A673 (cell line): ENCODE measurements at regions not wholly inside any gene's neighbourhood (a gene's known extent, or its start where the extent isn't known, plus 50 kb on each side); places are given as distances from the start of the nearest gene placed in this dataset.

Experiments used
- BruUV-seq: library from RNA; stranded (reverse); fragments of 400-500 nt; replicated peaks from 2 replicates; lab custom pipeline; 2021; lab: Mats Ljungman, UMichigan
- CTCF ChIA-PET: fragments of 300-600 bp; sonication (Branson Sonifier 250); formaldehyde crosslinking; loops from one replicate; lab custom pipeline; 2022; ENCODE audit warnings: antibody characterized with exemption; lab: Charles Lee
- POLR2A ChIA-PET: fragments of 300-600 bp; sonication (Branson Sonifier 250); formaldehyde crosslinking; loops from one replicate; lab custom pipeline; 2022; ENCODE audit warnings: antibody characterized with exemption; ENCODE audit not compliant: low non-redundant PET; lab: Charles Lee
- DNase-seq: peaks from one replicate; pipeline ENCODE4 v3.0.0-alpha.2; 2015; ENCODE audit warnings: low spot score
- H3K27ac ChIP-seq: fragments of 200-600 bp; sonication (generic); 2 replicates; pipeline ENCODE4 v1.5.1; 2016; ENCODE audit warnings: mixed run types, low read depth, mild to moderate bottlenecking, mixed read lengths, antibody characterized with exemption, low read length; ENCODE audit not compliant: poor library complexity, severe bottlenecking
- H3K27me3 ChIP-seq: fragments of 200-600 bp; sonication (generic); replicated peaks from 2 replicates; pipeline ENCODE4 v1.6.1; 2017; ENCODE audit warnings: mixed run types, low read depth, mild to moderate bottlenecking, mixed read lengths, antibody characterized with exemption, low read length; ENCODE audit not compliant: insufficient read depth, poor library complexity
- H3K36me3 ChIP-seq: fragments of 200-600 bp; sonication (generic); 2 replicates; pipeline ENCODE4 v1.6.1; 2016; ENCODE audit warnings: mixed run types, mild to moderate bottlenecking, mixed read lengths, antibody characterized with exemption, low read length; ENCODE audit not compliant: insufficient read depth, poor library complexity, severe bottlenecking
- H3K4me1 ChIP-seq: fragments of 200-600 bp; sonication (generic); 2 replicates; pipeline ENCODE4 v1.6.1; 2017; ENCODE audit warnings: mixed run types, mild to moderate bottlenecking, mixed read lengths, antibody characterized with exemption, low read length; ENCODE audit not compliant: insufficient read depth, poor library complexity, severe bottlenecking
- H3K4me3 ChIP-seq: fragments of 200-600 bp; sonication (generic); 2 replicates; pipeline ENCODE4 v1.5.1; 2016; ENCODE audit warnings: low read depth, mixed run types, mild to moderate bottlenecking, mixed read lengths, low read length; ENCODE audit not compliant: poor library complexity, severe bottlenecking
- H3K9me3 ChIP-seq: fragments of 200-600 bp; sonication (generic); 2 replicates; pipeline ENCODE4 v1.6.1; 2016; ENCODE audit warnings: mixed run types, low read depth, mild to moderate bottlenecking, mixed read lengths, antibody characterized with exemption, low read length; ENCODE audit not compliant: poor library complexity, severe bottlenecking
- EZH2 ChIP-seq: fragments of 200-600 bp; sonication (generic); IDR thresholded peaks from 2 replicates; pipeline ENCODE4 v1.6.1; 2017; ENCODE audit warnings: borderline replicate concordance, low read depth, mild to moderate bottlenecking, mixed read lengths, antibody characterized with exemption, low read length; ENCODE audit not compliant: poor library complexity, severe bottlenecking
- intact Hi-C: fragments of 100-400 bp; cut with micrococcal nuclease; formaldehyde crosslinking; loops from one replicate; pipeline ENCODE4 v1.10.0; 2022; ENCODE audit not compliant: unreplicated experiment
- TF ChIP-seq, protein P1 (sequence below): fragments of 300-800, 200-600 bp; sonication (generic); conservative IDR thresholded peaks from 2 replicates; pipeline ENCODE4 v1.5.1; 2017; ENCODE audit warnings: low read depth, mild to moderate bottlenecking, antibody characterized with exemption, low read length, moderate library complexity, mixed read lengths

DNA sequence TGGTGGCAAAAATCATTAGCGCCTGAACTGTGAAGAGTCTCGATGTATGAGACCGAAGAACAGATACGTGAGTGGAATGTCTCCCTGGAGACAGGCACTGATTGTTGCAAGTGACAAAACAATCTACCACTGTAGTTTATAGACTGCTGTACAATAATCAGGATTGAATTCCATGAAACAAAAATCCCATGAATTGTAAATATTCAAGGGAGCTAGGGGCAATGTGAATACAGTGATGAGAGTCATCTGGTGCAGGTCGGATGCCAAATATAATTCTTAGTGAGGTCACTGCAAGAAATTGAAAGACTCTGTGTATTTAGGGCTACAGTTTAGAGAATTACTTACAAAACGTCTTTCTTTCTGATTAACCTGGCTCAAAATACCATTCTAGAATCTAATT lies 594.4 kb upstream of the VSTM2A start:
- intact Hi-C loops, result no loop called here
- peaks cover 30% of the 10 kb centered on the region for H3K9me3 ChIP-seq
- no peak overlapping the region for H3K27ac ChIP-seq
- no peak overlapping the region for H3K4me3 ChIP-seq
- no peaks in the 10 kb centered on the region for H3K27me3 ChIP-seq
- DNase-seq, result no peak
- H3K4me1 ChIP-seq, result no peaks in the 10 kb centered on the region
- no TSS peak for BruUV-seq
- TF ChIP-seq EZH2, result no peak
- TF ChIP-seq, protein P1, sequence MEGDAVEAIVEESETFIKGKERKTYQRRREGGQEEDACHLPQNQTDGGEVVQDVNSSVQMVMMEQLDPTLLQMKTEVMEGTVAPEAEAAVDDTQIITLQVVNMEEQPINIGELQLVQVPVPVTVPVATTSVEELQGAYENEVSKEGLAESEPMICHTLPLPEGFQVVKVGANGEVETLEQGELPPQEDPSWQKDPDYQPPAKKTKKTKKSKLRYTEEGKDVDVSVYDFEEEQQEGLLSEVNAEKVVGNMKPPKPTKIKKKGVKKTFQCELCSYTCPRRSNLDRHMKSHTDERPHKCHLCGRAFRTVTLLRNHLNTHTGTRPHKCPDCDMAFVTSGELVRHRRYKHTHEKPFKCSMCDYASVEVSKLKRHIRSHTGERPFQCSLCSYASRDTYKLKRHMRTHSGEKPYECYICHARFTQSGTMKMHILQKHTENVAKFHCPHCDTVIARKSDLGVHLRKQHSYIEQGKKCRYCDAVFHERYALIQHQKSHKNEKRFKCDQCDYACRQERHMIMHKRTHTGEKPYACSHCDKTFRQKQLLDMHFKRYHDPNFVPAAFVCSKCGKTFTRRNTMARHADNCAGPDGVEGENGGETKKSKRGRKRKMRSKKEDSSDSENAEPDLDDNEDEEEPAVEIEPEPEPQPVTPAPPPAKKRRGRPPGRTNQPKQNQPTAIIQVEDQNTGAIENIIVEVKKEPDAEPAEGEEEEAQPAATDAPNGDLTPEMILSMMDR, result no peak
- POLR2A ChIA-PET, result no interaction called here
- CTCF ChIA-PET, result no interaction called here
- H3K36me3 ChIP-seq, result no peaks in the 10 kb centered on the region

DNA sequence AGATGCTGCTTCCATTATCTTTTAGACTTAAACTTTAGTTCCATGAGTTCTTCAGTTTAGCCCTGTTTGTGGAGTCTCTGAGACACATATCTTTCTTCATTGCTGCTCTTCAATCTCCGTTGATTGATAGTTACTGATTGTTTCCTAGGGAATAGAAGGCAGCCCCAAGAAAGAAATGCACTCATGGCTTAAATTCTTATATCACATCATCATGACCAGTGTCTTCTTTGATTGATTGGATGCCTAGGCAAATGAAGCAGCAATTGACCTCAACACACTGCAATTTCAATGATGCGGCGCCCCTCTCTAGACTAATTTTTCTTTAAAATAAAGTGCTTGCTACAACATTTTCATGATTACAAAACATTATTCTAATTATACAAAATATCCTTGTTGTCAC lies 576.5 kb upstream of the VSTM2A start:
- TF ChIP-seq EZH2, result no peak
- TF ChIP-seq, protein P1, result no peak
- no peaks in the 10 kb centered on the region for H3K27me3 ChIP-seq
- ChIA-PET CTCF (no interaction called here), POLR2A (no interaction called here)
- H3K9me3 ChIP-seq, result peaks cover 37% of the 10 kb centered on the region
- intact Hi-C loops, result no loop called here
- BruUV-seq, result no TSS peak
- DNase-seq, result no peak
- H3K36me3 ChIP-seq, result no peaks in the 10 kb centered on the region
- H3K27ac ChIP-seq, result no peak overlapping the region
- H3K4me1 ChIP-seq, result no peaks in the 10 kb centered on the region
- H3K4me3 ChIP-seq, result no peak overlapping the region

DNA sequence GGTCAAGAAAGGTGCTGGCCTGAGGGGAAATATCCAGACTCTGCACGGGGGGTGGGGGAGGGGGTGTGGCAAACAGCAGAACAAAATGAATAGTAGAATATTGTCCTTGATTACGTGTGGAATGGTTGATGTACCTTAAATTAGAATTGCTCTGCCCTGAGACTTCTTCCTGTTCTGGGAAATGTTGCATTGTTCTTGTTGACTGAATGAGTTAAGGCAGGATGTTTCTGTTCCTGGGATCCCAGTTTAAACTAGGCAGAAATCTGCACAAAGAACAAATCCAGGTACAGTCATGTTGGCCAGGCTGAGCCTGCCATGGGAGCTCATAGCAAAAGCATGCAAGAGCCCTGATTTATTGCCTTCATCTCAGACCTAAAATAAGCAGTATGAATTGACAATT lies 558.7 kb upstream of the VSTM2A start:
- no peaks in the 10 kb centered on the region for H3K36me3 ChIP-seq
- H3K4me1 ChIP-seq, result no peaks in the 10 kb centered on the region
- H3K9me3 ChIP-seq, result peaks cover 54% of the 10 kb centered on the region
- ChIA-PET POLR2A (no interaction called here), CTCF (no interaction called here)
- intact Hi-C loops, result no loop called here
- no peak for DNase-seq
- BruUV-seq, result no TSS peak
- no peaks in the 10 kb centered on the region for H3K27me3 ChIP-seq
- H3K27ac ChIP-seq, result no peak overlapping the region
- TF ChIP-seq, protein P1, result no peak
- no peak for TF ChIP-seq EZH2
- no peak overlapping the region for H3K4me3 ChIP-seq
